Lower leg skin (tissue), 4 donors: ENCODE measurements at regions not wholly inside any gene's neighbourhood (a gene's known extent, or its start where the extent isn't known, plus 50 kb on each side); places are given as distances from the start of the nearest gene placed in this dataset.

Experiments
- DNase-seq, 2 donors: peaks; one replicate each; pipeline ENCODE4 v3.0.0-alpha.2; 2019; ENCODE audit warnings: low spot score in 2 of 2
- H3K4me3 ChIP-seq: fragments of 200-600 bp; sonication (generic); 2 replicates; pipeline ENCODE4 v1.5.1; 2017; ENCODE audit warnings: mild to moderate bottlenecking, low read depth; ENCODE audit not compliant: poor library complexity, severe bottlenecking
- POLR2A ChIP-seq, 2 donors: fragments of 450-650 bp; IDR thresholded peaks; one replicate each; pipeline ENCODE4 v1.6.1; 2016 to 2017; ENCODE audit warnings: antibody characterized with exemption in 2 of 2, mild to moderate bottlenecking in 1 of 2, moderate library complexity in 1 of 2
- WGBS, 2 donors: methylation state at CpG; one replicate each; pipeline ENCODE4 v1.1.5; 2018; 5-methylcytosine and 5-hydroxymethylcytosine counted together
- intact Hi-C: fragments of 100-400 bp; cut with DNase I; formaldehyde crosslinking; loops from one replicate; pipeline ENCODE4 v1.15.0; 2023; ENCODE audit warnings: low total_unique reads
- TF ChIP-seq, protein P1 (sequence below), 3 donors: fragments of 450-650 bp; IDR thresholded peaks; one replicate each; pipeline ENCODE4 v1.5.1; 2016; ENCODE audit warnings: antibody characterized with exemption in 3 of 3, mild to moderate bottlenecking in 3 of 3, moderate library complexity in 2 of 3

DNA sequence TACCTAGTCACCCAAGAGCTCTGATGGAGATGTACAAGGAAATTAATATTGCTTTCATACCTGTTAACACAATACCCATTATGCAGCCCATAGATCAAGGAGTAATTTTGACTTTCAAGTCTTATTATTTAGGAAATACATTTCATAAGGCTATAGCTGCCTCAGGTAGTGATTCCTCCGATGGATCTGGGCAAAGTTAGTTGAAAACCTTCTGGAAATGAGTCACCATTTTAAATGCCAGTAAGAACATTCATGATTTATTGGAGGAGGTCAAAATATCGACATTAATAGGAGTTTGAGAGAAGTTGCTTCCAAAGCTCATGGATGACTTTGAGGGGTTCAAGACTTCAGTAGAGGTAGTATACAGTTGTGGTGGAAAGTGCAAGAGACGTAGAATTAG is 931.4 kb upstream of the ACVR2A start:
- no peak for TF ChIP-seq POLR2A (IDR thresholded peaks at IDR 0.05)
- TF ChIP-seq, protein P1, sequence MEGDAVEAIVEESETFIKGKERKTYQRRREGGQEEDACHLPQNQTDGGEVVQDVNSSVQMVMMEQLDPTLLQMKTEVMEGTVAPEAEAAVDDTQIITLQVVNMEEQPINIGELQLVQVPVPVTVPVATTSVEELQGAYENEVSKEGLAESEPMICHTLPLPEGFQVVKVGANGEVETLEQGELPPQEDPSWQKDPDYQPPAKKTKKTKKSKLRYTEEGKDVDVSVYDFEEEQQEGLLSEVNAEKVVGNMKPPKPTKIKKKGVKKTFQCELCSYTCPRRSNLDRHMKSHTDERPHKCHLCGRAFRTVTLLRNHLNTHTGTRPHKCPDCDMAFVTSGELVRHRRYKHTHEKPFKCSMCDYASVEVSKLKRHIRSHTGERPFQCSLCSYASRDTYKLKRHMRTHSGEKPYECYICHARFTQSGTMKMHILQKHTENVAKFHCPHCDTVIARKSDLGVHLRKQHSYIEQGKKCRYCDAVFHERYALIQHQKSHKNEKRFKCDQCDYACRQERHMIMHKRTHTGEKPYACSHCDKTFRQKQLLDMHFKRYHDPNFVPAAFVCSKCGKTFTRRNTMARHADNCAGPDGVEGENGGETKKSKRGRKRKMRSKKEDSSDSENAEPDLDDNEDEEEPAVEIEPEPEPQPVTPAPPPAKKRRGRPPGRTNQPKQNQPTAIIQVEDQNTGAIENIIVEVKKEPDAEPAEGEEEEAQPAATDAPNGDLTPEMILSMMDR (IDR thresholded peaks at IDR 0.05): no peak
- DNase-seq: no peak
- H3K4me3 ChIP-seq: no peak overlapping the region
- intact Hi-C loops: no loop called here
- WGBS, 2 donors: 74 to 76% methylated on average over 3 of the region's 3 CpGs

DNA sequence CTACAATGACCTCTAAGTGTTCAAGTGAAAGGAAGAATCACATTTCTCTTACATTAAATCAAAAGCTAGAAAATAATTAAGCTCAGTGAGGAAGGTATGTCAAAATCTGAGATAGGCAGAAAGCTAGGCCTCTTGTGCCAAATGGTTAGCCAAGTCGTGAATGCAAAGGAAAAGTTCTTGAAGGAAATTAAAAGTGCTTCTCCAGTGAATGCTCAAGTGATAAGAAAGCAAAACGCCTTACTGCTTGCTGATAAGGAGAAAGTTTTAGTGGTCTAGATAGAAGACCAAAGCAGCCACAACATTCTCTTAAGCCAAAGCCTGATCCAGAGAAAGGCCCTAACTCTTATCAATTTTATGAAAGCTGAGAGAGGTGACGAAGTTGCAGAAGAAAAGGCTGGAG is 932.3 kb upstream of the ACVR2A start:
- H3K4me3 ChIP-seq: no peak overlapping the region
- no peak for DNase-seq
- intact Hi-C loops: no loop called here
- WGBS, 2 donors: 72 to 76% methylated on average over 3 of the region's 3 CpGs
- TF ChIP-seq, protein P1 (IDR thresholded peaks at IDR 0.05): no peak
- no peak for TF ChIP-seq POLR2A (IDR thresholded peaks at IDR 0.05)

DNA sequence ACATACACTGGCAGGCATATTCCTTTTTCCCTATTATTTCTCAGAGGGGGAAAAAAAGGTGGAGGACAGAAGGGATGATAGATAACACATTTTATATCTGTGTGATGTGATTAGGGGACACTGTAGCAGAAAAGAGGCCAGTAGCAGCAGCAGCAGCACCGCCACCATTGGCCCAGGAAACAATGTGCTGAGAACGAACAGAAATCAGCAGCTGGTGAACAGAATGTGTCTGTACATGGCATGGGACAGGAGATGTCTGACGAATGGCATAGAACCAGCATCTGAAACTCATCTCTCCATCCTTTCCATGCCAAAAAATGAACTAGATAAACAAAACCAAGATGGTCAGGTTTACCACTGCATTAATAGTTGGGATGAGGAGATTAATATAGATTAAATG is 936.1 kb upstream of the ACVR2A start:
- no peak overlapping the region for H3K4me3 ChIP-seq
- 54 to 60% methylated on average over 3 of the region's 3 CpGs for WGBS, 2 donors
- DNase-seq: no peak
- no peak for TF ChIP-seq POLR2A (IDR thresholded peaks at IDR 0.05)
- TF ChIP-seq, protein P1 (IDR thresholded peaks at IDR 0.05): no peak
- intact Hi-C loops: no loop called here

DNA sequence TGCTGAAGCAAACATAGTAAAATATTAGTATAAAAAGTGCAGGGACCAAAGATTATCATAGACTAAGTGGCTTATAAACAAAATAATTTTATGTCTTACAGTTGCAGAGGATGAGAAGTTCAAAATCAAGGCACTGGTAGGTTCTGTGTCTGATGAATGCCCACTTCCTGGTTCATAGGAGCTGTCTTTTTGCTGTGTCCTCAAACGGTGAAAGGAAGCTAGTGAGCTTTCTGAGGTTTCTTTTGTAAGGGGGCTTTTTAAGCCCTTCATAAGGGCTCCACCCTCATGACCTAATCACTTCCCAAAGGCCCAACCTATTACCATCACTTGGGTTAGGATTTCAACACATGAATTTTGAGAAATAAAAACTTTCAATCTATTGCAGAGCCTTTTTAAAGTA is 946.7 kb upstream of the ACVR2A start:
- TF ChIP-seq, protein P1 (IDR thresholded peaks at IDR 0.05): no peak
- TF ChIP-seq POLR2A (IDR thresholded peaks at IDR 0.05): no peak
- no peak overlapping the region for H3K4me3 ChIP-seq
- WGBS, 2 donors: 19 to 48% methylated on average over 1 of the region's 1 CpG
- no peak for DNase-seq
- intact Hi-C loops: no loop called here

DNA sequence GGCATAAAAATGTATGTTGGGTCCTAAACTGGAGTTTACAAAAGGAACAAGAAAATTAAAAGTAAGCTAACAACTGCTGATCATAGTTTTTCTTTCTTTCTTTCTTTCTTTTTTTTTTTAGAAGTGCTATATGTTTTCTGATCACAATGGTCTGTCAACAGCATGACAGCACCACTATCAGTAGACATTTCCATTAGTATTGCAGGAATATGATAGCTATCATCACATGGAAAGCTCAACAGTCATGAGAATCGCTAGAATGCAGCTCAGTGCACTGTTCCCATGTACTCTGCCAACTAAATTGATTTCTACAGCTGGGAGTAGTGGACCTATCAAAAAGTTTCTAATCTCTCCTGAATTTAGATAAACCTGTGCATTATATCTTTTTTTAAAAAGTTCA is 950.3 kb upstream of the ACVR2A start:
- WGBS, 2 donors: 76 to 83% methylated on average over 1 of the region's 1 CpG
- H3K4me3 ChIP-seq: no peak overlapping the region
- TF ChIP-seq POLR2A (IDR thresholded peaks at IDR 0.05): no peak
- TF ChIP-seq, protein P1 (IDR thresholded peaks at IDR 0.05): no peak
- no peak for DNase-seq
- intact Hi-C loops: no loop called here

DNA sequence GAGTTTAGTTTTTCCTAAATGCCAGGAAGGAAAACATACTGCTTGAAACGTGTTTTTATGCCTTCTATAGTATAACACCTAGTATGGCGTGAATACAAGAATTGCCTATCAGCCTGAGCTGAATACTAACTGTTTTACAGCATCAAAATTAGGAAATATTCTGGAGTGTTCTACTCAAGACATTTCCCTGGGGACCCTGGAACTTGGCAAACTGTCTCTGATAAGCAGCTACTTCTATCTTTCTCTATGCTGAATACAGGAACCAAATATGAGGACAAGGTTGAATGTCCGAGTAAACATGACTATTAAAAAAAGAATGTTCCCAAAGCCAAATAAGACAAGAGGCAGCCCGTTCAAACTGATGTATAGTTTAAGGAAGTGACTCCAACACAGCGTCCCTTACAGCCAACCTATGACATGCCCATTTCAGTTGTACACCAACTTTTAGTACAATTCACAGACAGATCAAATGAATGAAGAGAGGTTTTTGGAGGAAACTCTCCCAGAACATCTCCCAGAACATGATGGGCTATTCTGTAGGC is 951.3 kb upstream of the ACVR2A start:
- intact Hi-C loops: no loop called here
- DNase-seq: no peak
- TF ChIP-seq POLR2A (IDR thresholded peaks at IDR 0.05): no peak
- H3K4me3 ChIP-seq: no peak overlapping the region
- 64% methylated on average over 5 of the region's 5 CpGs for WGBS, 2 donors
